Transverse colon (tissue), 4 donors: ENCODE measurements at regions not wholly inside any gene's neighbourhood (a gene's known extent, or its start where the extent isn't known, plus 50 kb on each side); places are given as distances from the start of the nearest gene placed in this dataset.

ENCODE experiments used
- DNase-seq: peaks from one replicate; pipeline ENCODE4 v3.0.0-alpha.2; 2019
- H3K27ac ChIP-seq, 4 donors: fragments of 200-600 bp; sonication (generic); 2 replicates each; pipeline ENCODE4 v1.5.1; 2016 to 2018; ENCODE audit warnings: inconsistent platforms in 4 of 4
- H3K27me3 ChIP-seq: fragments of 200-600 bp; sonication (generic); 2 replicates; pipeline ENCODE4 v1.5.1; 2017; ENCODE audit warnings: inconsistent platforms
- H3K36me3 ChIP-seq, 4 donors: fragments of 200-600 bp; sonication (generic); 2 replicates each; pipeline ENCODE4 v1.5.1; 2017 to 2019; ENCODE audit warnings: inconsistent platforms in 4 of 4
- H3K4me1 ChIP-seq, 4 donors: fragments of 200-600 bp; sonication (generic); 2 replicates each; pipeline ENCODE4 v1.5.1; 2017 to 2020; ENCODE audit warnings: inconsistent platforms in 4 of 4
- H3K4me3 ChIP-seq, 4 donors: fragments of 200-600 bp; sonication (generic); 1 replicate in 1 of 4; 2 replicates in 3 of 4; pipeline versions ENCODE4 v1.5.1 to v1.6.1; 2017 to 2019; ENCODE audit warnings: inconsistent platforms in 4 of 4
- H3K9me3 ChIP-seq, 2 donors: fragments of 200-600 bp; sonication (generic); 2 replicates each; pipeline ENCODE4 v1.5.1; 2017 to 2019; ENCODE audit warnings: inconsistent platforms in 2 of 2
- EP300 ChIP-seq: sonication (generic); formaldehyde crosslinking; IDR thresholded peaks from one replicate; pipeline ENCODE4 v1.6.1; 2017; ENCODE audit warnings: antibody characterized with exemption, low read depth
- POLR2A ChIP-seq: fragments of 450-650 bp; IDR thresholded peaks from one replicate; pipeline ENCODE4 v1.6.1; 2016; ENCODE audit warnings: antibody characterized with exemption, mild to moderate bottlenecking, moderate library complexity
- POLR2AphosphoS5 ChIP-seq, 3 donors: sonication (generic); formaldehyde crosslinking; IDR thresholded peaks; one replicate each; pipeline ENCODE4 v1.6.1; 2016; ENCODE audit warnings: antibody characterized with exemption in 3 of 3
- WGBS, 2 donors: methylation state at CpG; one replicate each; pipeline ENCODE4 v1.1.5; 2018; ENCODE audit warnings: low coverage in 1 of 2; 5-methylcytosine and 5-hydroxymethylcytosine counted together
- in situ Hi-C, 4 donors: fragments of 200-750 bp; cut with MboI; loops; one replicate each; pipeline versions ENCODE4 v1.15.0 to v1.15.1; 2017; ENCODE audit warnings: low sequenced_read_pairs in 3 of 4, low pct_ligation_motif_present in 1 of 4, low pct_unique_long_range_greater_than_20kb in 1 of 4
- intact Hi-C: fragments of 100-400 bp; cut with DNase I; formaldehyde crosslinking; loops from one replicate; pipeline ENCODE4 v1.15.1; 2023; ENCODE audit warnings: low total_unique reads
- TF ChIP-seq, protein P1 (sequence below), 5 experiments: fragments of 200-600 bp in 3 of 5; fragments of 450-650 bp in 2 of 5; sonication (generic) in 3 of 5; IDR thresholded peaks; 1 replicate in 2 of 5; 2 replicates in 3 of 5; pipeline ENCODE4 v1.5.1; 2016 to 2017; ENCODE audit warnings: antibody characterized with exemption in 5 of 5, inconsistent platforms in 3 of 5, mild to moderate bottlenecking in 2 of 5, moderate library complexity in 1 of 5

DNA sequence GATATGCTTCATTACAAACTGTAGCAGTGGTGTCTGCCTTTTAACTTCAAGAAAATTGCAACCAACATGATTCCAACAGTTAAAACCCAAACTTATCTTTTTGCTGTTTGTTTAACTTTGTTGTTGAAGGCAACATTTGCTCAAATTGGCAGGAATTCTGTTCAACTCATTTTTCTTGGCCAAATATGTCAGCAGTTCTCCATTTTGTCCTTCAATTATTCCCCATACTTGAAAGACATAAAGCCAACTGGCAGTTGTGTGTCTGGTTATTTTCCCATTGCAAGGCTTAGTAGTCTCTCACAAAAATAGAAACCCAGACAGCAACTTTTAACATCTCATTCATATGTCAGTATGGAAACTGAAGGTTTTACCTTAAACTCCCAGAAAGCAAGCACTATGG, 146.3 kb downstream of the LRIG3 start:
- DNase-seq = no peak
- no peak overlapping the region for H3K4me3 ChIP-seq
- intact Hi-C loops (no loop called here), in situ Hi-C loops (no loop called here)
- H3K9me3 ChIP-seq = no peaks in the 10 kb centered on the region
- TF ChIP-seq, protein P1, sequence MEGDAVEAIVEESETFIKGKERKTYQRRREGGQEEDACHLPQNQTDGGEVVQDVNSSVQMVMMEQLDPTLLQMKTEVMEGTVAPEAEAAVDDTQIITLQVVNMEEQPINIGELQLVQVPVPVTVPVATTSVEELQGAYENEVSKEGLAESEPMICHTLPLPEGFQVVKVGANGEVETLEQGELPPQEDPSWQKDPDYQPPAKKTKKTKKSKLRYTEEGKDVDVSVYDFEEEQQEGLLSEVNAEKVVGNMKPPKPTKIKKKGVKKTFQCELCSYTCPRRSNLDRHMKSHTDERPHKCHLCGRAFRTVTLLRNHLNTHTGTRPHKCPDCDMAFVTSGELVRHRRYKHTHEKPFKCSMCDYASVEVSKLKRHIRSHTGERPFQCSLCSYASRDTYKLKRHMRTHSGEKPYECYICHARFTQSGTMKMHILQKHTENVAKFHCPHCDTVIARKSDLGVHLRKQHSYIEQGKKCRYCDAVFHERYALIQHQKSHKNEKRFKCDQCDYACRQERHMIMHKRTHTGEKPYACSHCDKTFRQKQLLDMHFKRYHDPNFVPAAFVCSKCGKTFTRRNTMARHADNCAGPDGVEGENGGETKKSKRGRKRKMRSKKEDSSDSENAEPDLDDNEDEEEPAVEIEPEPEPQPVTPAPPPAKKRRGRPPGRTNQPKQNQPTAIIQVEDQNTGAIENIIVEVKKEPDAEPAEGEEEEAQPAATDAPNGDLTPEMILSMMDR (IDR thresholded peaks at IDR 0.05) = no peak
- TF ChIP-seq POLR2AphosphoS5 (IDR thresholded peaks at IDR 0.05) (no peak), EP300 (no peak), POLR2A (no peak)
- H3K36me3 ChIP-seq = no peaks in the 10 kb centered on the region
- no peak overlapping the region for H3K27ac ChIP-seq
- no peaks in the 10 kb centered on the region for H3K4me1 ChIP-seq
- no peaks in the 10 kb centered on the region for H3K27me3 ChIP-seq

DNA sequence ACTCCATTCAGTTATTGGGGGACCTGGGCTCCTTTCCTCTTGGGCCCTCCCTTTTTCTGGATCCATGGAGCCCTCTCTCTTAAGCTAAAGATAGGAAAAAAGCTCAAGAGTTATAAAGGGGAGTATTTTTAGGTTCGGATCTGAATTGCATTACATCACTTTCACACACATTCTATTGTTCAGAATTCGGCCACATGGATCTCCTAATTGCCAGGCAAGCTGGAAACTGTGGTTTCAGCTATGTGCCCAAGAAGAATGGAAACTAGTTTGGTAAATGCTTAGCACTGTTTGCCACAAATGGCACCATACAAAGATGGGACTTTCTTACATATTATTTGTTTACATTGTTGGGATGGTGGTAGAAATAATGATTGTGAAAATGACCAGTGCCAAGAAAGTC, 145.6 kb downstream of the LRIG3 start:
- 67 to 71% methylated on average over 2 of the region's 2 CpGs for WGBS, 2 donors
- TF ChIP-seq, protein P1 (IDR thresholded peaks at IDR 0.05) = no peak
- no peak for TF ChIP-seq POLR2A
- in situ Hi-C loops (no loop called here), intact Hi-C loops (no loop called here)
- Histone ChIP-seq H3K27ac (no peak overlapping the region), H3K4me3 (no peak overlapping the region), H3K4me1 (no peaks in the 10 kb centered on the region), H3K36me3 (no peaks in the 10 kb centered on the region), H3K9me3 (no peaks in the 10 kb centered on the region), H3K27me3 (no peaks in the 10 kb centered on the region)
- DNase-seq = no peak

DNA sequence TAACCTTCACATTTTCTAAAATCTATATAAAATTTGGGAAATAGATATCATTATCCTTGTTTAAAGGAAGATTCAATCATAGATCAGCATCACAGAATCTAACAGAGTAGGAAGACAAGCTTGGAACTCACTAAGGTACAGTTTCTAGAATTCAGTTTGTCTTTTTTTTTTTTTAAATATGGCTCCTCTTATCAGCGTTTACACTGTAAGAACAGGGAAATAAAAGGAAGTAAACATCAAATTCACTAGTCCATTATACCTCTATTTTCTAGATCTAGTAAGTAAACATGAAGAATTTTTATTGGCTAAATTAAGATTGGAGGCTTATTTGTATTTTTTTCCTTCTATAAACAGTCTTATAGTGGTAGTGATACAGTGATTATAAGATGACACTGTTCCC, 144.9 kb downstream of the LRIG3 start:
- 41 to 55% methylated on average over 1 of the region's 1 CpG for WGBS, 2 donors
- no peak for DNase-seq
- intact Hi-C loops = no loop called here

DNA sequence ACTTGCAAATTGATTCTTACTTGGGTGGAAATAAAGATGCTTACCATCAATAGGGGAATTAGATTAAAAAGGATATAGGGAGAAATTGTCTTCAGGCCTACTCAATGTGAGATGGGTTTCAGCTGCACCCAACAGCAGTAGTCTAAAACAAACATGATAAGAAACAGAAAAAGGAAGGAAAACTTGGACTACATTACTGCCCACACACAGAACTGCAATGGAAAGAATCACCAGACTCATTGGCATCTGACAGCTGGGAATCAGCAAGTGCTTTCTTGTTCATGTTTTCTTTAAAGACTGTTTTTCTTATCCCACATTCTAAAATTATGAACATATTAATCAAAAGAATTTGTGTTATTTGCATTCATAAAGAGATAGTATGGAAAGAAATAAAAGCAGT, 144.2 kb downstream of the LRIG3 start:
- TF ChIP-seq EP300 = no peak
- TF ChIP-seq POLR2AphosphoS5 (IDR thresholded peaks at IDR 0.05) = no peak
- TF ChIP-seq POLR2A = no peak
- Histone ChIP-seq H3K36me3 (no peaks in the 10 kb centered on the region), H3K4me3 (no peak overlapping the region), H3K27me3 (no peaks in the 10 kb centered on the region), H3K4me1 (no peaks in the 10 kb centered on the region), H3K27ac (no peak overlapping the region), H3K9me3 (no peaks in the 10 kb centered on the region)
- intact Hi-C loops = no loop called here
- no peak for DNase-seq
- in situ Hi-C loops = no loop called here

More for the DNA sequence above, 144.9 kb downstream of the LRIG3 start:
- H3K4me3 ChIP-seq = no peak overlapping the region
- no peak overlapping the region for H3K27ac ChIP-seq
- H3K4me1 ChIP-seq = no peaks in the 10 kb centered on the region
- H3K36me3 ChIP-seq = no peaks in the 10 kb centered on the region
- H3K27me3 ChIP-seq = no peaks in the 10 kb centered on the region
- H3K9me3 ChIP-seq = no peaks in the 10 kb centered on the region
- TF ChIP-seq POLR2A (no peak), EP300 (no peak), POLR2AphosphoS5 (IDR thresholded peaks at IDR 0.05) (no peak)
- TF ChIP-seq, protein P1 (IDR thresholded peaks at IDR 0.05) = no peak
- in situ Hi-C loops = no loop called here

DNA sequence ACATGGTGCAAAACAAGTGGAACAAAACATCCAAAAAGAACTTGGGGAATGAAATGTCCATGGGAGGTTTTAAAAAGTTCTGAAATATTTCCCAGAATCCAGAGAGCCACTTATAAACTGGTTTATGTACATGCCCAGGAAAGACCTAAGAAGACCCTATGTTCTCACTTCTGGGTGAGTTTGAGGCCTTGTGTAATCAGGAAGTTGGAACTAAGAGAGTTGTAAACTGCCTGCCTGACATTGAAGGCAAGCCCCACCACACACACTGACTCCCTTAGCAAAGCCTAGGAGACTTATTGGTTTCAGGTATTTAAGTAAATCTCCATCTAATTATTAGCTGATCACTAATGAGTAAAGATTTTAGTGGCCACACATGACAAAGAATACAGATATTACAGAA, 142.5 kb downstream of the LRIG3 start:
- in situ Hi-C loops = no loop called here
- Histone ChIP-seq H3K27me3 (no peaks in the 10 kb centered on the region), H3K4me1 (no peaks in the 10 kb centered on the region), H3K9me3 (no peaks in the 10 kb centered on the region), H3K4me3 (no peak overlapping the region), H3K27ac (no peak overlapping the region), H3K36me3 (no peaks in the 10 kb centered on the region)
- DNase-seq = no peak
- intact Hi-C loops = no loop called here
- TF ChIP-seq, protein P1 (IDR thresholded peaks at IDR 0.05) = no peak
- TF ChIP-seq POLR2A = no peak
- TF ChIP-seq EP300 = no peak
- no peak for TF ChIP-seq POLR2AphosphoS5 (IDR thresholded peaks at IDR 0.05)
